ENCODE measurements at regions not wholly inside any gene's neighbourhood (a gene's known extent, or its start where the extent isn't known, plus 50 kb on each side); places are given as distances from the start of the nearest gene placed in this dataset.

GRCh38 chr12:94806617-94807016, 156.3 kb upstream of the TMCC3 start:
- TF ChIP-seq EP300 (IDR thresholded peaks at IDR 0.05) (no peak), CTCF (IDR thresholded peaks at IDR 0.05) (no peak)
